Peyer's patch (tissue), 4 donors: ENCODE measurements at regions not wholly inside any gene's neighbourhood (a gene's known extent, or its start where the extent isn't known, plus 50 kb on each side); places are given as distances from the start of the nearest gene placed in this dataset.

Experiments used
- DNase-seq, 3 donors: peaks; one replicate each; pipeline ENCODE4 v3.0.0-alpha.2; 2017 to 2019
- H3K27ac ChIP-seq, 4 donors: fragments of 200-600 bp; sonication (generic); one replicate each; pipeline ENCODE4 v1.5.1; 2016 to 2019
- H3K27me3 ChIP-seq, 2 donors: fragments of 200-600 bp; sonication (generic); one replicate each; pipeline ENCODE4 v1.5.1; 2019
- H3K36me3 ChIP-seq, 3 donors: fragments of 200-600 bp; sonication (generic); one replicate each; pipeline ENCODE4 v1.5.1; 2016 to 2019
- H3K4me1 ChIP-seq, 4 donors: fragments of 200-600 bp; sonication (generic); one replicate each; pipeline ENCODE4 v1.5.1; 2016 to 2019
- H3K4me3 ChIP-seq, 4 donors: fragments of 200-600 bp; sonication (generic); 1 replicate in 3 of 4; 2 replicates in 1 of 4; pipeline ENCODE4 v1.5.1; 2016 to 2019; ENCODE audit warnings: mild to moderate bottlenecking in 1 of 4
- H3K9me3 ChIP-seq, 4 donors: fragments of 200-600 bp; sonication (generic); one replicate each; pipeline ENCODE4 v1.5.1; 2016 to 2019; ENCODE audit warnings: mild to moderate bottlenecking in 1 of 4
- CTCF ChIP-seq, 6 experiments: fragments of 450-650 bp in 4 of 6; fragments of 200-600 bp in 2 of 6; sonication (generic) in 1 of 6; IDR thresholded peaks; one replicate each; pipeline ENCODE4 v1.5.1; 2017 to 2019; ENCODE audit warnings: antibody characterized with exemption in 6 of 6, mild to moderate bottlenecking in 3 of 6, moderate library complexity in 1 of 6
- POLR2A ChIP-seq, 2 donors: fragments of 450-650 bp; IDR thresholded peaks; one replicate each; pipeline ENCODE4 v1.5.1; 2017; ENCODE audit warnings: antibody characterized with exemption in 2 of 2, mild to moderate bottlenecking in 2 of 2, moderate library complexity in 2 of 2

DNA sequence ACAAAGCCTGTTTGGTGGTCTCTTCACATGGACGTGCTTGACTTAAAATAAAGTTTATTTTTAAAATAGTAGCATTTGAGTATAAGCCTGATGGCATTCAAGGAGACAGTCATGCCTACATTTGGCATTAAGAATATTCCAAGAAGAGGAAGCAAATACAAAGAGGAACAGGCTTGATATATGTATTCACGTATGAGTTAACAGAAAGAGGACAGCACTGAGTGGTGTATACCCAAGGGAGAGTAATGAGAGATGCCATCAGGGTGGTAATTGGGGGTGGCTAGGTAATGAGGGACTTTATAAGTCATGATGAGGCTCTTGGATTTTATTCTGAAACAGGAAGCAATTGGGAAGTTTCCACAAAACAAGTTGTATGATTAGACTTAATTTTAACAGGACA, 363.3 kb downstream of the SEMA3D start:
- no peaks in the 10 kb centered on the region for H3K9me3 ChIP-seq
- TF ChIP-seq CTCF (IDR thresholded peaks at IDR 0.05) (no peak), POLR2A (IDR thresholded peaks at IDR 0.05) (no peak)
- no peaks in the 10 kb centered on the region for H3K27me3 ChIP-seq
- no peak overlapping the region for H3K27ac ChIP-seq
- H3K4me1 ChIP-seq, result no peaks in the 10 kb centered on the region
- H3K4me3 ChIP-seq, result no peak overlapping the region
- DNase-seq, result no peak
- no peaks in the 10 kb centered on the region for H3K36me3 ChIP-seq

DNA sequence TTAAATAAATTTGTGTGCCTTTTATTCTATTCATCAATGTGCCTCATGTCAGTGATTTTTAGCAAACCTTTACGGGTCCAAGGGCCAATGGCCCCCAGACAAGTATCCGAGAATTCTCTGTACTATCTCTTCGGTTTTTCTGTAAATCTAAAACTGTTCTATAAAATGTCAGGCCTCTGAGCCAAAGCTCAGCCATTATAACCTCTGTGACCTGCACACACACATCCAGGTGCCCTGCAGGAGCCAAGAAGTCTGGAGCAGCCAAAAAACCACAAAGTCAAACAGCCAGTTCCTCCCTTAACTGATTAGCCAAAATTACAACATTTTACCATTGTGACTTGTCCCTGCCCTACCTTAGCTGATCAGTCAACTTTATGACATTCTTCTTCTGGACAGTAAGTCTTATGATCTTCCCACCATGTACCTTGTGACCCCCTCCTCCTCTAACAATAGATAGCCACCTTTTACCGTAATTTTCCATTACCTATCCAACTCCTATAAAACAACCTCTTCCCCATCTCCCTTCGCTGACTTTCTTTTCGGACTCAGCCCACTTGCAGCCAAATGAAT, 363.8 kb downstream of the SEMA3D start:
- H3K36me3 ChIP-seq, result no peaks in the 10 kb centered on the region
- H3K27ac ChIP-seq, result no peak overlapping the region
- no peaks in the 10 kb centered on the region for H3K9me3 ChIP-seq
- no peak for DNase-seq
- no peak for TF ChIP-seq POLR2A (IDR thresholded peaks at IDR 0.05)
- TF ChIP-seq CTCF (IDR thresholded peaks at IDR 0.05), result no peak
- H3K27me3 ChIP-seq, result no peaks in the 10 kb centered on the region
- no peaks in the 10 kb centered on the region for H3K4me1 ChIP-seq
- no peak overlapping the region for H3K4me3 ChIP-seq

- no peaks in the 10 kb centered on the region for H3K36me3 ChIP-seq
- H3K9me3 ChIP-seq, result no peaks in the 10 kb centered on the region
- H3K27me3 ChIP-seq, result no peaks in the 10 kb centered on the region
- H3K4me3 ChIP-seq, result no peak overlapping the region
- no peaks in the 10 kb centered on the region for H3K4me1 ChIP-seq
- no peak for DNase-seq
- no peak overlapping the region for H3K27ac ChIP-seq
- TF ChIP-seq POLR2A (IDR thresholded peaks at IDR 0.05), result no peak
Measured at GRCh38 chr7:84821671-84822534, 365.0 kb downstream of the SEMA3D start.

- no peak overlapping the region for H3K4me3 ChIP-seq
- DNase-seq, result no peak
- no peaks in the 10 kb centered on the region for H3K27me3 ChIP-seq
- no peak overlapping the region for H3K27ac ChIP-seq
- no peaks in the 10 kb centered on the region for H3K9me3 ChIP-seq
- H3K4me1 ChIP-seq, result no peaks in the 10 kb centered on the region
- TF ChIP-seq POLR2A (IDR thresholded peaks at IDR 0.05), result no peak
- TF ChIP-seq CTCF (IDR thresholded peaks at IDR 0.05), result no peak
- no peaks in the 10 kb centered on the region for H3K36me3 ChIP-seq
Measured at GRCh38 chr7:84820481-84820880, 366.4 kb downstream of the SEMA3D start.

DNA sequence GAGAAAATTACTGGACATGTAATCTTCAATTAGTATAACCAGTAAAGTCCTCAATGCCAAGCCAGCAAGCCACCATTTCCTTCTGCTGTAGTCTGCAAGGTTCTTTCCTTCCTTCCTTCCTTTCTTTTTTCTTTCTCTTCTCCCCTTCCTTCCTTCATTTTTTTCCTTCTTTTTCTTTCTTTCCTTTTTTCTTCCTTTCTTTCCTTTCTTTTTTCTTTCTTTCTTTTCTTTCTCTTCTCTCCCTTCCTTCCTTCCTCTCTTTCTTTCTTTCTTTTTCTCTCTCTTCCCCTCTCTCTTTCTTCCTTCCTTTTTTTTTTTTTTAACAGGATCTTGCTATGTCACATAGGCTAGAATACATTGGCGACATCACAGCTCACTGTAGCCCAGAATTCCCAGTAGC, 369.8 kb downstream of the SEMA3D start:
- H3K4me3 ChIP-seq, result no peak overlapping the region
- H3K9me3 ChIP-seq, result no peaks in the 10 kb centered on the region
- H3K27me3 ChIP-seq, result no peaks in the 10 kb centered on the region
- DNase-seq, result no peak
- no peak overlapping the region for H3K27ac ChIP-seq
- no peak for TF ChIP-seq CTCF (IDR thresholded peaks at IDR 0.05)
- no peak for TF ChIP-seq POLR2A (IDR thresholded peaks at IDR 0.05)
- no peaks in the 10 kb centered on the region for H3K4me1 ChIP-seq
- H3K36me3 ChIP-seq, result no peaks in the 10 kb centered on the region

- no peaks in the 10 kb centered on the region for H3K27me3 ChIP-seq
- no peak overlapping the region for H3K27ac ChIP-seq
- TF ChIP-seq CTCF (IDR thresholded peaks at IDR 0.05) (no peak), POLR2A (IDR thresholded peaks at IDR 0.05) (no peak)
- DNase-seq, result no peak
- no peaks in the 10 kb centered on the region for H3K36me3 ChIP-seq
- no peaks in the 10 kb centered on the region for H3K9me3 ChIP-seq
- H3K4me1 ChIP-seq, result no peaks in the 10 kb centered on the region
- no peak overlapping the region for H3K4me3 ChIP-seq
Measured at GRCh38 chr7:84813376-84813775, 373.5 kb downstream of the SEMA3D start.
